GM12878 (cell line): ENCODE measurements at regions not wholly inside any gene's neighbourhood (a gene's known extent, or its start where the extent isn't known, plus 50 kb on each side); places are given as distances from the start of the nearest gene placed in this dataset.

ENCODE experiments used
- CTCF ChIP-seq, 3 experiments: IDR thresholded peaks in 2 of 3; conservative IDR thresholded peaks in 1 of 3; 2 replicates each; pipeline ENCODE4 v1.5.1; 2011; ENCODE audit warnings: low read depth in 3 of 3, low read length in 3 of 3, mild to moderate bottlenecking in 3 of 3, control low read depth in 2 of 3, moderate library complexity in 2 of 3, inconsistent platforms in 1 of 3, mixed read lengths in 1 of 3; ENCODE audit not compliant: control insufficient read depth in 2 of 3, insufficient read depth in 1 of 3; ENCODE audit errors: extremely low read depth in 1 of 3
- E2F8 ChIP-seq: fragments of 450-650 bp; IDR thresholded peaks from 2 replicates; pipeline ENCODE4 v1.6.1; 2018; ENCODE audit warnings: mild to moderate bottlenecking, low read depth, moderate library complexity; ENCODE audit not compliant: partially characterized antibody
- ELK1 ChIP-seq: IDR thresholded peaks from 2 replicates; pipeline ENCODE4 v1.6.1; 2012; ENCODE audit warnings: low read depth, low read length, improper control_type of control experiment
- EP300 ChIP-seq, 2 experiments: fragments of 150-350 bp in 1 of 2; IDR thresholded peaks; 2 replicates each; pipeline ENCODE4 v1.6.1; 2011 to 2012; ENCODE audit warnings: low read depth in 2 of 2, low read length in 2 of 2, borderline replicate concordance in 1 of 2, improper control_type of control experiment in 1 of 2, inconsistent platforms in 1 of 2; ENCODE audit not compliant: control insufficient read depth in 1 of 2
- EZH2 ChIP-seq: IDR thresholded peaks from 2 replicates; pipeline ENCODE4 v1.6.1; 2012; ENCODE audit warnings: low read depth, mild to moderate bottlenecking, control low read depth, inconsistent platforms, low read length, borderline replicate concordance; ENCODE audit not compliant: control insufficient read depth
- LARP7 ChIP-seq: fragments of 450-650 bp; IDR thresholded peaks from 2 replicates; pipeline ENCODE4 v1.6.1; 2017; ENCODE audit warnings: mild to moderate bottlenecking
- NFIC ChIP-seq: IDR thresholded peaks from 2 replicates; pipeline ENCODE4 v1.6.1; 2012; ENCODE audit warnings: low read depth, mild to moderate bottlenecking, inconsistent platforms, low read length, moderate library complexity
- PAX5 ChIP-seq: IDR thresholded peaks from 2 replicates; pipeline ENCODE4 v1.6.1; 2011; ENCODE audit warnings: low read depth, low read length, borderline replicate concordance
- POLR2A ChIP-seq: IDR thresholded peaks from 2 replicates; pipeline ENCODE4 v1.6.1; 2011; ENCODE audit warnings: low read depth, mild to moderate bottlenecking, low read length
- RAD21 ChIP-seq: IDR thresholded peaks from 2 replicates; pipeline ENCODE4 v1.6.1; 2011; ENCODE audit warnings: mild to moderate bottlenecking, low read depth, low read length, moderate library complexity; ENCODE audit not compliant: insufficient read depth
- RAD51 ChIP-seq: fragments of 450-650 bp; IDR thresholded peaks from 2 replicates; pipeline ENCODE4 v1.6.1; 2016; ENCODE audit warnings: moderate library complexity, mild to moderate bottlenecking, inconsistent platforms
- RCOR1 ChIP-seq: conservative IDR thresholded peaks from 2 replicates; pipeline ENCODE4 v1.6.1; 2012; ENCODE audit warnings: low read depth, low read length, improper control_type of control experiment
- ZBTB4 ChIP-seq: fragments of 450-650 bp; formaldehyde crosslinking; IDR thresholded peaks from 2 replicates; pipeline ENCODE4 v1.4.0; 2022; ENCODE audit warnings: mild to moderate bottlenecking, moderate library complexity

- TF ChIP-seq POLR2A (no peak), RAD51 (no peak), NFIC (no peak), LARP7 (no peak), ZBTB4 (no peak), PAX5 (no peak), RAD21 (no peak), EZH2 (no peak), ELK1 (no peak), EP300 (IDR thresholded peaks at IDR 0.05; ENCODE audit: borderline replicate concordance in 1 of 2, control insufficient read depth in 1 of 2, low read depth in 2 of 2, low read length in 2 of 2) (no peak), CTCF (IDR thresholded peaks at IDR 0.05 in 2 of 3, conservative IDR thresholded peaks at IDR 0.05 in 1 of 3; ENCODE audit: control insufficient read depth in 2 of 3, extremely low read depth in 1 of 3, insufficient read depth in 1 of 3, low read depth in 3 of 3, low read length in 3 of 3) (no peak), E2F8 (no peak), RCOR1 (no peak)
Measured at GRCh38 chr5:128750155-128750554, 212.1 kb upstream of the FBN2 start.
